Breast epithelium (tissue), 3 donors: ENCODE measurements at regions not wholly inside any gene's neighbourhood (a gene's known extent, or its start where the extent isn't known, plus 50 kb on each side); places are given as distances from the start of the nearest gene placed in this dataset.

Experiments used
- POLR2A ChIP-seq: fragments of 450-650 bp; IDR thresholded peaks from one replicate; pipeline ENCODE4 v1.6.1; 2016; ENCODE audit warnings: antibody characterized with exemption, mild to moderate bottlenecking, moderate library complexity
- TF ChIP-seq, protein P1 (sequence below), 3 donors: fragments of 450-650 bp; IDR thresholded peaks; one replicate each; pipeline ENCODE4 v1.5.1; 2016 to 2017; ENCODE audit warnings: antibody characterized with exemption in 3 of 3, mild to moderate bottlenecking in 3 of 3, moderate library complexity in 3 of 3

- TF ChIP-seq, protein P1, sequence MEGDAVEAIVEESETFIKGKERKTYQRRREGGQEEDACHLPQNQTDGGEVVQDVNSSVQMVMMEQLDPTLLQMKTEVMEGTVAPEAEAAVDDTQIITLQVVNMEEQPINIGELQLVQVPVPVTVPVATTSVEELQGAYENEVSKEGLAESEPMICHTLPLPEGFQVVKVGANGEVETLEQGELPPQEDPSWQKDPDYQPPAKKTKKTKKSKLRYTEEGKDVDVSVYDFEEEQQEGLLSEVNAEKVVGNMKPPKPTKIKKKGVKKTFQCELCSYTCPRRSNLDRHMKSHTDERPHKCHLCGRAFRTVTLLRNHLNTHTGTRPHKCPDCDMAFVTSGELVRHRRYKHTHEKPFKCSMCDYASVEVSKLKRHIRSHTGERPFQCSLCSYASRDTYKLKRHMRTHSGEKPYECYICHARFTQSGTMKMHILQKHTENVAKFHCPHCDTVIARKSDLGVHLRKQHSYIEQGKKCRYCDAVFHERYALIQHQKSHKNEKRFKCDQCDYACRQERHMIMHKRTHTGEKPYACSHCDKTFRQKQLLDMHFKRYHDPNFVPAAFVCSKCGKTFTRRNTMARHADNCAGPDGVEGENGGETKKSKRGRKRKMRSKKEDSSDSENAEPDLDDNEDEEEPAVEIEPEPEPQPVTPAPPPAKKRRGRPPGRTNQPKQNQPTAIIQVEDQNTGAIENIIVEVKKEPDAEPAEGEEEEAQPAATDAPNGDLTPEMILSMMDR (IDR thresholded peaks at IDR 0.05), result no peak
- TF ChIP-seq POLR2A, result no peak
These were observed 200.6 kb upstream of the GATB start for GRCh38 chr4:151961456-151961855.
